Liver (tissue), 8 donors: ENCODE measurements at regions not wholly inside any gene's neighbourhood (a gene's known extent, or its start where the extent isn't known, plus 50 kb on each side); places are given as distances from the start of the nearest gene placed in this dataset.

Experiments
- DNase-seq: peaks from one replicate; pipeline ENCODE4 v3.0.0-alpha.2; 2017; ENCODE audit warnings: low spot score
- H3K27ac ChIP-seq, 2 donors: one replicate each; pipeline ENCODE4 v1.7.0; 2013; ENCODE audit warnings: inconsistent platforms in 2 of 2, low read length in 2 of 2, control low read depth in 1 of 2, low read depth in 1 of 2, mild to moderate bottlenecking in 1 of 2
- H3K27me3 ChIP-seq, 4 donors: one replicate each; pipeline versions ENCODE4 v1.6.1 to v1.7.0; 2013; ENCODE audit warnings: low read length in 3 of 4, inconsistent platforms in 1 of 4, mild to moderate bottlenecking in 1 of 4, moderate library complexity in 1 of 4; ENCODE audit not compliant: control insufficient read depth in 4 of 4, insufficient read depth in 4 of 4
- H3K36me3 ChIP-seq, 4 donors: one replicate each; pipeline versions ENCODE4 v1.6.1 to v1.7.0; 2013; ENCODE audit warnings: low read length in 3 of 4, mild to moderate bottlenecking in 3 of 4, low read depth in 1 of 4, moderate library complexity in 1 of 4; ENCODE audit not compliant: control insufficient read depth in 4 of 4, insufficient read depth in 3 of 4
- H3K4me1 ChIP-seq, 4 donors: one replicate each; pipeline versions ENCODE4 v1.6.1 to v1.7.0; 2013; ENCODE audit warnings: low read length in 3 of 4, mild to moderate bottlenecking in 3 of 4, moderate library complexity in 1 of 4; ENCODE audit not compliant: control insufficient read depth in 4 of 4, insufficient read depth in 4 of 4
- H3K4me3 ChIP-seq, 3 donors: one replicate each; pipeline versions ENCODE4 v1.6.1 to v1.7.0; 2013; ENCODE audit warnings: low read length in 3 of 3, control low read depth in 1 of 3, low read depth in 1 of 3, mild to moderate bottlenecking in 1 of 3
- H3K9ac ChIP-seq, 2 donors: one replicate each; pipeline ENCODE4 v1.7.0; 2013; ENCODE audit warnings: low read length in 2 of 2, mild to moderate bottlenecking in 2 of 2, moderate library complexity in 2 of 2, control low read depth in 1 of 2, low read depth in 1 of 2
- H3K9me3 ChIP-seq, 4 donors: one replicate each; pipeline versions ENCODE4 v1.6.1 to v1.7.0; 2013; ENCODE audit warnings: low read length in 3 of 4; ENCODE audit not compliant: control insufficient read depth in 4 of 4
- ATF3 ChIP-seq: IDR thresholded peaks from 2 replicates; pipeline ENCODE4 v1.6.1; 2016; ENCODE audit warnings: antibody characterized with exemption
- EGR1 ChIP-seq, 2 donors: IDR thresholded peaks; 2 replicates each; pipeline ENCODE4 v1.6.1; 2016 to 2018; ENCODE audit warnings: antibody characterized with exemption in 2 of 2, low read depth in 2 of 2
- FOXA1 ChIP-seq: IDR thresholded peaks from 2 replicates; pipeline ENCODE4 v1.6.1; 2016; ENCODE audit warnings: antibody characterized with exemption
- FOXA2 ChIP-seq: IDR thresholded peaks from 2 replicates; pipeline ENCODE4 v1.6.1; 2016; ENCODE audit warnings: antibody characterized with exemption
- GABPA ChIP-seq, 2 donors: IDR thresholded peaks in 1 of 2; conservative IDR thresholded peaks in 1 of 2; 2 replicates each; pipeline ENCODE4 v1.6.1; 2016; ENCODE audit warnings: antibody characterized with exemption in 2 of 2, mild to moderate bottlenecking in 1 of 2, moderate library complexity in 1 of 2
- HNF4A ChIP-seq, 2 donors: conservative IDR thresholded peaks; 2 replicates each; pipeline ENCODE4 v1.6.1; 2016; ENCODE audit warnings: antibody characterized with exemption in 2 of 2, mild to moderate bottlenecking in 2 of 2
- HNF4G ChIP-seq: IDR thresholded peaks from 2 replicates; pipeline ENCODE4 v1.6.1; 2016; ENCODE audit warnings: antibody characterized with exemption
- JUND ChIP-seq, 2 donors: IDR thresholded peaks; 2 replicates each; pipeline ENCODE4 v1.6.1; 2016; ENCODE audit warnings: antibody characterized with exemption in 2 of 2
- MAX ChIP-seq: IDR thresholded peaks from 2 replicates; pipeline ENCODE4 v1.6.1; 2016; ENCODE audit warnings: antibody characterized with exemption
- NR2F2 ChIP-seq: IDR thresholded peaks from 2 replicates; pipeline ENCODE4 v1.6.1; 2016; ENCODE audit warnings: antibody characterized with exemption
- RAD21 ChIP-seq, 2 donors: IDR thresholded peaks; 2 replicates each; pipeline ENCODE4 v1.6.1; 2016; ENCODE audit warnings: antibody characterized with exemption in 2 of 2, mild to moderate bottlenecking in 2 of 2
- RXRA ChIP-seq, 2 donors: IDR thresholded peaks; 2 replicates each; pipeline ENCODE4 v1.6.1; 2017 to 2018; ENCODE audit warnings: antibody characterized with exemption in 2 of 2, mild to moderate bottlenecking in 1 of 2
- SP1 ChIP-seq: IDR thresholded peaks from 2 replicates; pipeline ENCODE4 v1.6.1; 2018; ENCODE audit warnings: antibody characterized with exemption, mild to moderate bottlenecking
- TAF1 ChIP-seq: conservative IDR thresholded peaks from 2 replicates; pipeline ENCODE4 v1.6.1; 2016; ENCODE audit warnings: antibody characterized with exemption, mild to moderate bottlenecking
- YY1 ChIP-seq: IDR thresholded peaks from 2 replicates; pipeline ENCODE4 v1.6.1; 2016; ENCODE audit warnings: antibody characterized with exemption, mild to moderate bottlenecking
- ZBTB33 ChIP-seq: IDR thresholded peaks from 2 replicates; pipeline ENCODE4 v1.6.1; 2016; ENCODE audit warnings: antibody characterized with exemption
- WGBS: extraction: QIAGEN DNeasy Blood & Tissue Kit; methylation state at CpG from one replicate; pipeline ENCODE4 v1.1.7; 2013; 5-methylcytosine and 5-hydroxymethylcytosine counted together
- TF ChIP-seq, protein P1 (sequence below): IDR thresholded peaks from 2 replicates; pipeline ENCODE4 v1.6.1; 2016; ENCODE audit warnings: antibody characterized with exemption, mild to moderate bottlenecking
- TF ChIP-seq, protein P2 (sequence below): fragments of 150-350 bp; IDR thresholded peaks from 2 replicates; pipeline ENCODE4 v1.5.1; 2017; ENCODE audit warnings: improper control_type of control experiment, low read depth, low read length; ENCODE audit not compliant: missing input control
- donor health status: healthy.
- donor health status: healthy.
- donor health status: healthy.
- donor health status: healthy.
- donor health status: healthy.

GRCh38 chr16:7914748-7915147, 582.1 kb downstream of the RBFOX1 start:
- H3K36me3 ChIP-seq = no peaks in the 10 kb centered on the region

DNA sequence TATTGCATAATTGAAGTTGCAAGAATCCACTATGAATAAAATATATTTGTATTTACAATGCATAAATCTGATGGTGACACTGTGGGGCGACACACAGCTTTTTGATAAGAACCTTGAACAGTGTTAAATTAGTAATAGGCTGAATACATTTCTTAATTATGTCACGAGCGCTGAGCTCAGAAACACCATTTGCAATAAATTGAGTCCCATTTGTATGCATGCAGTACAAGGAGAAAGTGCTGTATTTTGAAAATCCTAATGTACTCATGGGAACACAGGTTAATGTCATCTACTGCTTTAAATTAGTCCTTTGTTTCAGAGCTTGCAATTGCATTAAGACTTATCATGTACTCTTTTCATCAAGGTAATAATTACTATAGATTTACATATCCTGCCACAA, 579.5 kb downstream of the RBFOX1 start:
- no peak overlapping the region for H3K4me3 ChIP-seq
- H3K27me3 ChIP-seq = no peaks in the 10 kb centered on the region
- no peak for TF ChIP-seq ATF3
- TF ChIP-seq GABPA (IDR thresholded peaks at IDR 0.05 in 1 of 2, conservative IDR thresholded peaks at IDR 0.05 in 1 of 2) = no peak
- no peak for TF ChIP-seq FOXA1
- no peak for TF ChIP-seq HNF4G
- TF ChIP-seq ZBTB33 = no peak
- no peak for TF ChIP-seq SP1
- no peak for TF ChIP-seq FOXA2
- TF ChIP-seq, protein P1, sequence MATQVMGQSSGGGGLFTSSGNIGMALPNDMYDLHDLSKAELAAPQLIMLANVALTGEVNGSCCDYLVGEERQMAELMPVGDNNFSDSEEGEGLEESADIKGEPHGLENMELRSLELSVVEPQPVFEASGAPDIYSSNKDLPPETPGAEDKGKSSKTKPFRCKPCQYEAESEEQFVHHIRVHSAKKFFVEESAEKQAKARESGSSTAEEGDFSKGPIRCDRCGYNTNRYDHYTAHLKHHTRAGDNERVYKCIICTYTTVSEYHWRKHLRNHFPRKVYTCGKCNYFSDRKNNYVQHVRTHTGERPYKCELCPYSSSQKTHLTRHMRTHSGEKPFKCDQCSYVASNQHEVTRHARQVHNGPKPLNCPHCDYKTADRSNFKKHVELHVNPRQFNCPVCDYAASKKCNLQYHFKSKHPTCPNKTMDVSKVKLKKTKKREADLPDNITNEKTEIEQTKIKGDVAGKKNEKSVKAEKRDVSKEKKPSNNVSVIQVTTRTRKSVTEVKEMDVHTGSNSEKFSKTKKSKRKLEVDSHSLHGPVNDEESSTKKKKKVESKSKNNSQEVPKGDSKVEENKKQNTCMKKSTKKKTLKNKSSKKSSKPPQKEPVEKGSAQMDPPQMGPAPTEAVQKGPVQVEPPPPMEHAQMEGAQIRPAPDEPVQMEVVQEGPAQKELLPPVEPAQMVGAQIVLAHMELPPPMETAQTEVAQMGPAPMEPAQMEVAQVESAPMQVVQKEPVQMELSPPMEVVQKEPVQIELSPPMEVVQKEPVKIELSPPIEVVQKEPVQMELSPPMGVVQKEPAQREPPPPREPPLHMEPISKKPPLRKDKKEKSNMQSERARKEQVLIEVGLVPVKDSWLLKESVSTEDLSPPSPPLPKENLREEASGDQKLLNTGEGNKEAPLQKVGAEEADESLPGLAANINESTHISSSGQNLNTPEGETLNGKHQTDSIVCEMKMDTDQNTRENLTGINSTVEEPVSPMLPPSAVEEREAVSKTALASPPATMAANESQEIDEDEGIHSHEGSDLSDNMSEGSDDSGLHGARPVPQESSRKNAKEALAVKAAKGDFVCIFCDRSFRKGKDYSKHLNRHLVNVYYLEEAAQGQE = no peak
- TF ChIP-seq RXRA (IDR thresholded peaks at IDR 0.05) = no peak
- TF ChIP-seq NR2F2 = no peak
- TF ChIP-seq EGR1 (IDR thresholded peaks at IDR 0.05; ENCODE audit: low read depth in 2 of 2) = no peak
- no peak for TF ChIP-seq RAD21 (IDR thresholded peaks at IDR 0.05)
- TF ChIP-seq, protein P2, sequence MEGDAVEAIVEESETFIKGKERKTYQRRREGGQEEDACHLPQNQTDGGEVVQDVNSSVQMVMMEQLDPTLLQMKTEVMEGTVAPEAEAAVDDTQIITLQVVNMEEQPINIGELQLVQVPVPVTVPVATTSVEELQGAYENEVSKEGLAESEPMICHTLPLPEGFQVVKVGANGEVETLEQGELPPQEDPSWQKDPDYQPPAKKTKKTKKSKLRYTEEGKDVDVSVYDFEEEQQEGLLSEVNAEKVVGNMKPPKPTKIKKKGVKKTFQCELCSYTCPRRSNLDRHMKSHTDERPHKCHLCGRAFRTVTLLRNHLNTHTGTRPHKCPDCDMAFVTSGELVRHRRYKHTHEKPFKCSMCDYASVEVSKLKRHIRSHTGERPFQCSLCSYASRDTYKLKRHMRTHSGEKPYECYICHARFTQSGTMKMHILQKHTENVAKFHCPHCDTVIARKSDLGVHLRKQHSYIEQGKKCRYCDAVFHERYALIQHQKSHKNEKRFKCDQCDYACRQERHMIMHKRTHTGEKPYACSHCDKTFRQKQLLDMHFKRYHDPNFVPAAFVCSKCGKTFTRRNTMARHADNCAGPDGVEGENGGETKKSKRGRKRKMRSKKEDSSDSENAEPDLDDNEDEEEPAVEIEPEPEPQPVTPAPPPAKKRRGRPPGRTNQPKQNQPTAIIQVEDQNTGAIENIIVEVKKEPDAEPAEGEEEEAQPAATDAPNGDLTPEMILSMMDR = no peak
- TF ChIP-seq TAF1 = no peak
- TF ChIP-seq MAX = no peak
- no peak for TF ChIP-seq YY1
- no peak for TF ChIP-seq HNF4A (conservative IDR thresholded peaks at IDR 0.05)
- TF ChIP-seq JUND (IDR thresholded peaks at IDR 0.05) = no peak
- 90% methylated on average over 3 of the region's 3 CpGs for WGBS
- no peak for DNase-seq
- H3K4me1 ChIP-seq = no peaks in the 10 kb centered on the region
- no peak overlapping the region for H3K27ac ChIP-seq
- H3K9me3 ChIP-seq = no peaks in the 10 kb centered on the region
- H3K36me3 ChIP-seq = no peaks in the 10 kb centered on the region
- H3K9ac ChIP-seq = no peak overlapping the region

More at GRCh38 chr16:7914748-7915147, 582.1 kb downstream of the RBFOX1 start:
- no peak overlapping the region for H3K27ac ChIP-seq
- H3K27me3 ChIP-seq = no peaks in the 10 kb centered on the region
- H3K9me3 ChIP-seq = no peaks in the 10 kb centered on the region
- H3K4me1 ChIP-seq = no peaks in the 10 kb centered on the region
- DNase-seq = no peak
- TF ChIP-seq RAD21 (IDR thresholded peaks at IDR 0.05) (peak in 1 of 2 donors; percentile 5), HNF4A (conservative IDR thresholded peaks at IDR 0.05) (peak; percentile 10 to 70)
- TF ChIP-seq, protein P2 = no peak
- no peak overlapping the region for H3K9ac ChIP-seq
- no peak overlapping the region for H3K4me3 ChIP-seq
